GM12872 (cell line): ENCODE measurements at regions not wholly inside any gene's neighbourhood (a gene's known extent, or its start where the extent isn't known, plus 50 kb on each side); places are given as distances from the start of the nearest gene placed in this dataset.

Experiments
- CTCF ChIP-seq: IDR thresholded peaks from 3 replicates; pipeline ENCODE4 v1.5.1; 2011; ENCODE audit warnings: low read depth, mild to moderate bottlenecking, low read length, moderate library complexity; ENCODE audit not compliant: insufficient read depth

DNA sequence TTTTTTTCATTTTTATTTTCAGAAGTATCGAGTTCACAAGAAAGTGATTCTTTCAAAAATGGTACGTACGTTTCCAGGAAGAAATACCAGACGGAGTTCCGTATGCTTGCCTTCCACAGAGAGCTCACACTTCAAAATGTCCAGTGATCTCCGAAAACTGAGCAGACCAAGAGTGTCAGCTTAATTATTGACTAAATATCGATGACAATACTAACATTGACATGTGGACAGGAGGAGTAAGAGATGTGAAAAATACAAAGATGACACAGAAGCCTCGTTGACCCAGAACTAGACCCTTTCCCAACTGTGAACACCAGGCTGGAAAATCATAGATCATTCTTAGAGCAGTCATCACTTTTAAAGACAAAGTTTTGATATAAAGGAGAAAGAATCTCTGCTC, 440.0 kb upstream of the POU3F3 start:
- TF ChIP-seq CTCF, result no peak

GRCh38 chr2:104415284-104415683, 438.6 kb upstream of the POU3F3 start:
- no peak for TF ChIP-seq CTCF

DNA sequence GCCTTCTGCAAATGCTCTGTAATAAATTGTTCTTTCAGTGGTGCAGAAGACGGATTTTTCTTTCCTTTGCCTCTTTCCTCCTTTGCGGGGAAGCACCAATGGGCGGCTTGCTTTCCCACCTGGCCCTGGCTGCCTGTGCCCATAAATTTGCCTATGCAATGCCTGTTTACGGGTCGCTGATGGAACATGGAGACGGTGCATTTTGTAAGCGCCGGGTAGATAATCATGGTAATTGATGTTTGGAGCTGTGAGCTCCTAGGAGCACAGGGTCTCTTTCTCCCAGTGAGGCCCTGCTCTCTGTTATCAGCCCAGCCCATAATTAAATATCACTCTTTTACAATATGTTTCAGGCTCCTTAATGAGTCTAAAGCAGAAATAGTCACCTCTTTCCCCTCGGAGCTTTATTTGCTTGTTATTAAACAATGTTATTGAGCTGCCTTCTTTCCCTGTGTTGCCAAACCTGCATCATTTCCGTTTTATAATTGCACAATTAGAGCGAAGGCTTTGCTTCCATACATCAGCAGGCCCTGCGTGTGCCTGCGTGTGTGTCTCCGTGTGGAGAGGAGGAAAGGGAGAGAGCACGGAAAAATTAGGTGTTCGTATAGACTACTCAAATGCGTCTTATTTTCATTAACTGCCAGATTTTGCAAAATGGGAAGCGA, 437.4 kb upstream of the POU3F3 start:
- no peak for TF ChIP-seq CTCF

DNA sequence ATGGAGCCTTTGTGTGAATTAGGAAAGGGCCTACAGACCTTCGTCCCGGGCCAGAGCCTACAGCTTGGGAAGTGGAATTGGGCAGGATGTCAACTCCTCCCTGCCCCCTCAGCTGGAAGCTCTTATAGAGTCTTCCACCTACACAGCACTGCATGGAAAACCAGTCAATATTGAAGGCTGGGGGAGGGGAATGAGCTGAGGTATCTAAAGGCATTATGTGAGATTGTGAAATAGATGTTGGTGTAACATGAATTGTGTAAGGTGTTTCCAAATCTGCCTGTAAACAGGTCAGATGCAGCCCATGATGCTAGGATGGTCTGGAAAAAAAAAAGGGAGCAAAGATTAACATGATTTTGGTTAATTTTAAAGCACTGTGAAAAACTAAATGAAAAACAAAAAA, 433.5 kb upstream of the POU3F3 start:
- no peak for TF ChIP-seq CTCF

DNA sequence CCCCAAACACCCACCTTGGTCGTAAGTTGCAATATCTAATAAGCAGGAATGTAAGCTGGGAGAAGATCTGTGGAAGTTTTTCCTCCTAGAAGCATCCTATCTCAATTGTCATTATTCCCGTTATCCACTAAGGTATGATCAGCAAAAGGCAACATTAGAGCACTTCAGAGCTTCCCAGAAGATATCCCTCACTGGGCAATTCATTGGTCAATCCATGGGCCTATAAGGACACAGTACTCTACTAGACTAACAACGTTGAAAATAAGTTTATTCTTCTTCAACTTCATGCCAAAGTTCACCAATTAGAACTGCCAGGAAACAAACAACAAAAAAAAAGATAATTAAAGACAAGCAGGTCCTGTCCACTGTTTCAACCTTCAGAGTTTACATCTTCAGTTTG, 433.0 kb upstream of the POU3F3 start:
- TF ChIP-seq CTCF, result no peak

GRCh38 chr2:104425850-104426595, 427.9 kb upstream of the POU3F3 start:
- no peak for TF ChIP-seq CTCF

GRCh38 chr2:104428155-104428554, 425.8 kb upstream of the POU3F3 start:
- no peak for TF ChIP-seq CTCF
